GM19467 (cell line): ENCODE measurements at regions not wholly inside any gene's neighbourhood (a gene's known extent, or its start where the extent isn't known, plus 50 kb on each side); places are given as distances from the start of the nearest gene placed in this dataset.

Experiments used
- ATAC-seq: cut with Tn5 transposase; IDR thresholded peaks from one replicate; pipeline ENCODE4 v1.9.1; 2021; ENCODE audit warnings: mild to moderate bottlenecking, moderate library complexity; ENCODE audit not compliant: unreplicated experiment

DNA sequence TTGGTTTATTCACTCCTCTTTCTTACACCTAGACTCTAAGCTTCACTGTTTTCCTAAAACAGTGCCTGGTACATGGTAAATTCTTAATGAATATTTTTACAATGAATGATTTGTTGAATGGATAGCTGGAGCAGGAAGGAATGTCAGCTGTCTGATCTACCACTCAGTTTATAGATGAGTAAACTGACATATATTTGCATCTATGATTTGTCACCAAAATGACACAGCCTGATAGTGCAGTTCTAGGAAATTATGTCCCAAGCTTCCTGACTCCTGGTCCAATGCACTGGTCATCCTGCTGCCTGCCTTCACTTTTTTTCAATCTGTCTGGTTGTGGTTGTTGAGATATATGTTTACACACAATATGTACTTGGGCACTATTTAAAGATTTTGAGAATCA lies 651.7 kb upstream of the WWC1 start:
- ATAC-seq: no peak

DNA sequence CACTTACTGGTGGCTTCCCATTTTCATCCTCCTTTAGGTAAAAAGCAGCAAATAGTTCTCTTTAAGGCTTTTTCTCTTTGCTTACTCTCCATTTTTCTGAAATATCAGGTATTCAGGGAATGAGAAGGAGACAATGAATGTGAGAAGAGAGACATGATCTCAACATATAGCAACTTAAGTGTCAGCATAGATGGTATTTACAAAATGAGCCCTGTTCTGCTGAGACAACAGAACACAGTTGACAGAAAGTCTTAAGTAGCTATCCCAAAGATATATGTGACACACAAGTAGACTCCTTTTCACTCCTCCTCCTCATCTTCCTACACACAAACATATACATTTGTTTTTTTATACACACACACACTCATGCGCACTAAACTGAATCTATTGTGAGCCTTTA lies 649.3 kb upstream of the WWC1 start:
- no peak for ATAC-seq

DNA sequence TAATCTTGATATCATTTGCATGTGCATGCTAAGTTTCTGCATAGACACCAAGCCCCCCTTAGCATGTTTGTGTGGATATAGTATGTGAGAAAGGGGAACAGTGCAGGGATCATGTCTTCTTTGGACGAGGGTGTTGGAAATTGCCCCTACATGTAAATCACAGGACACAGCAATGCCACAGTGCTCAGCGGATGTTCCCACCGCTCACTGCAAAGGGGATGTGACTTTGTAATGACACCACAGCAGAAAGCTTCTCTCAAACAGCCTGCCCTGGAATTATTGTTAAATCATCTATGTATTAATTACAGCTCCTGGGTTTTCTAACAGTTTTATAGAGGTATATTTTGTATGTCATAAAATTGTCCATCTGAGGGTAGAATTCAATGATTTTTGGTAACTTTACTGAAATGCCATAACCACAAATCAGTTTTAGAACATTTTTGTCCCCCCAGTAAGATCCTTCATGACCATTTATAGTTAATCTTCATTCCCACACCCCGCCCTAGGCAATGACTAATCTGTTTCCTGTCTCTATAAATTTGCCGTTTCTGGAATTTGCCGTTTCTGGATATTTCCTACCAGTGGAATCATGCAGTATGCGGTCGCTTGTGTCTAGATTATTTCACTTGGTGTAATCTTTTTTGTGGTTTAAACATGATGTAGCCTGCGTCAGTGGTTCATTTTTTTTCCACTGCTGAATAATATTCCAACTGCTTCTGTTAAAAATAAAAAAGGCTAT lies 648.5 kb upstream of the WWC1 start:
- no peak for ATAC-seq

DNA sequence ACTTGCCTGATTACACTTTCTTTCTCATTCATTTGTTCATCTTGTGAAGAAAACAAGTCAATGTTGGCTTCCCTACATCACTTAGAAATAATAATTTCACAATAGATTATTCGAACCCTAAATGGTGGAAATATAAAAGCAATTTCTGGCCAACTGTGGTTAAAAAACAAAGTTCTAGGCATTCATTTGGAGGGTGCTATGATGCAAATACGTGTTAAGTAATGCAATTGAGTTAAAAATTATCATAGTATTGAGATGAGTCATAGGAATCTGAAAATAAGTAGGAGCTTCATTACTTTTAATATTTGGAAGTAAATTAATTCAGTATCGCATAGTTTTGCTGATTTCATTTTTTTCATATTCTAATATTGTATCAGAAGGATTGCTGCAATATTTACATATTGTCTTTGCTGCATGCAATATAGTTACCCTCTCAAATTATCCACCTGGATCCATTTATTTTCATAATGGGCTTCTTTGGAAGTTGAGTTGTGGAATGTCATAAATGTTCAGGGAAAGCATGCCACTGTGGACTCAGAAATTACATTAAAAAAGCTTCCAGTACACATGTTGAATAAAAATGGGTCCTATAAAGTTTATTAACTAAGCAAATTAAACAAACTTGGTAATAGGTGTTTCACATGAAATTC lies 647.7 kb upstream of the WWC1 start:
- ATAC-seq: no peak

DNA sequence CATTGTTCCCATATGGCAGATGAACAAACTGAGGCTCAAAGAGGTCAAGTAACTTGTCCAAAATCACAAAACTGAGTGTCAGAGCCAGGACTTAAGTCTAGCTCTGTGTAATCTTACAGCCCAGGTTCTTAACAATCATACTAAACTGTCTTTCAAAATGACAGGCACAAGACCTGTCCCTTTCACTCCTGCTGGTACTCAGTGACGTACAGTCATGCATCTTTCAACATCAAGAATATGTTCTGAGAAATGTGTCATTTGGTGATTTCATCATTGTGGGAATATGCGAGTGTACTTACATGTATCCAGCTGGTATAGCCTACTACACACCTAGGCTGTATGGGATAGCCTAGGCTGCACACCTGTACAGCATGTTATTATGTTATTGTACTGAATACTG lies 646.8 kb upstream of the WWC1 start:
- ATAC-seq: no peak

GRCh38 chr5:167649471-167649870 lies 642.0 kb upstream of the WWC1 start:
- ATAC-seq: no peak

- no peak for ATAC-seq
Observed at GRCh38 chr5:167652690-167653089, 638.8 kb upstream of the WWC1 start.

DNA sequence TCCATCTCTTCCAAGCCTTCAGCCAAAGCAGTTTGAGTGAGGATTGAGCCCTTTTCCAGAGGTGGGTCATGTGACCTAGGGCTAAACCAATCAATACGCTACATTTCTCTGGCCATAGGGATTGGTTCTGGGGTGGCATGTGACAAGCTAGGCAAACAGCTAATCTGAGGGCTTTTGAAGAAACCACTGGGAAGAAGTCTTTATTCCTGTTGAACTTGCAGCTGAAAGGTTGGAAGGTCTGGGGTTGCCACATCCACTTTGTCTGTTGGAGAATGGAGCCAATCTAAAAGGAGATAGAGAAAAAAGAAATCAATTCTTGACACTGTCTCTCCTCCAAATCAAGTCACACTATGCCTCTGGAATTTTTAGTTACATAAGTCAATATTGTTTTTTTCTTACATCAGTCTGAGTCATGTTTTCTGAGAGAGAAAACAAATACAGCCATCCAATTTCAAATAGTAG lies 637.8 kb upstream of the WWC1 start:
- ATAC-seq: no peak

DNA sequence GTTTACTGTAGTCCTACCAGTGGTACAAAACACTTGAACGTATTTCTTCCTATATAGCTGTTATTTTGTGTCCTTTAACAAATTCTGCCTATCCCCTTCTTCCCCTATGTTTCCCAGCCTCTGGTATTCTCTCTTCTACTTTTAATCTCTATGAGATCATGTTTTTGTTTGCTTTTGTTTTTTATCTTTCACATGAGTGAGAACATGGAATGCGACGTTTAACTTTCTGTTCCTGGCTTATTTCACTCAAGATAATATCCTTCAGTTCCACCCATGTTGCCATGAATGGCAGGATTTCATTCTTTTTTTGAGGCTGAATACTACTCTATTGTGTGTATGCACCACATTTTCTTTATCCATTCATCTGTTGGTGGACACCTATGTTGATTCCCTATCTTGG lies 634.4 kb upstream of the WWC1 start:
- ATAC-seq: no peak

- no peak for ATAC-seq
Observed at GRCh38 chr5:167658889-167659288, 632.6 kb upstream of the WWC1 start.

GRCh38 chr5:167661605-167662004 lies 629.8 kb upstream of the WWC1 start:
- ATAC-seq: no peak

GRCh38 chr5:167664222-167664804 lies 627.1 kb upstream of the WWC1 start:
- no peak for ATAC-seq

DNA sequence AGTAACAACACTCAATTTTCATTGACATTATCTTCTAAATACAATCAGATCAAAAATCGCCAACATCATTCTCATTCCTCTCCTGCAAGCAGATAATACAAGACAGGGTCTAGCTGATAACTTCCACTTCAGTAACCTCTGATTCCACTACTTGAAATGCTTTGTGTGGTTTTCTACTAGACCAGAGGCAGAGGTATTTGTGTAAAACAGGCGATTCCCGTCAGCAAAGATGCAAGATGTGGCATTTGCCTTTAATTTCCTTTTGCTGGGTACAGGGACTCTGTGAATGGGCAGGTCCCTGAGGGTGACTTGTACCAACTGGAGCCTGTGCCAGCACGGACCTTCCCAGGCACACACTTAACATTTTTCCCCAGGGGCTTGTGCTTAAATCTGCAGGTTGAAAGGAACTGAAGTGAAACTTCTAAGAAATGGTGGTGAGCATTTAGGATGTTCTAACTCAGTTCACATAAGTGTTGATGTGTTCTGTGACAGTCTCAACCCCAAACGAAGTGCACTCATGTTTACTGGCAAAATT lies 625.5 kb upstream of the WWC1 start:
- no peak for ATAC-seq

GRCh38 chr5:167671176-167671575 lies 620.3 kb upstream of the WWC1 start:
- no peak for ATAC-seq

DNA sequence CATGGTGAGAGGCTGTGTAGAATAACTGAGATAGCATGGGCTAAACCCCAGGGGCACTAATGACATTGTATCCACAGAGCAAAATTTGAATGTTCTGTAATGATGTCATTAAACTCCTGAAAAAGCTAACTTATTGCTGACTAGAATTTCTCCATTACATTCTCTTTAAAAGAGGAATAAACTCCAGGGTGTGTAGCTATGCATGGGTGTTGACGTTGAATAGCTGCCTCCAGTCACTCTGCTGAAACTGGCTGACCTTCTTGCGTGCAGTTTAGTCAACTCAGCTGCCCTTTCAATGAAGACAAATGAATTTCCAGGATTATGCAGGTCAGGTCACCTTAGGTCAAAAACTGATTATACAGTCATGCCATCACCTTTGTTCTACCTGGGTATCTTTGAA lies 617.5 kb upstream of the WWC1 start:
- ATAC-seq: no peak

GRCh38 chr5:167678481-167678880 lies 613.0 kb upstream of the WWC1 start:
- no peak for ATAC-seq

GRCh38 chr5:167684251-167684650 lies 607.2 kb upstream of the WWC1 start:
- ATAC-seq: no peak

DNA sequence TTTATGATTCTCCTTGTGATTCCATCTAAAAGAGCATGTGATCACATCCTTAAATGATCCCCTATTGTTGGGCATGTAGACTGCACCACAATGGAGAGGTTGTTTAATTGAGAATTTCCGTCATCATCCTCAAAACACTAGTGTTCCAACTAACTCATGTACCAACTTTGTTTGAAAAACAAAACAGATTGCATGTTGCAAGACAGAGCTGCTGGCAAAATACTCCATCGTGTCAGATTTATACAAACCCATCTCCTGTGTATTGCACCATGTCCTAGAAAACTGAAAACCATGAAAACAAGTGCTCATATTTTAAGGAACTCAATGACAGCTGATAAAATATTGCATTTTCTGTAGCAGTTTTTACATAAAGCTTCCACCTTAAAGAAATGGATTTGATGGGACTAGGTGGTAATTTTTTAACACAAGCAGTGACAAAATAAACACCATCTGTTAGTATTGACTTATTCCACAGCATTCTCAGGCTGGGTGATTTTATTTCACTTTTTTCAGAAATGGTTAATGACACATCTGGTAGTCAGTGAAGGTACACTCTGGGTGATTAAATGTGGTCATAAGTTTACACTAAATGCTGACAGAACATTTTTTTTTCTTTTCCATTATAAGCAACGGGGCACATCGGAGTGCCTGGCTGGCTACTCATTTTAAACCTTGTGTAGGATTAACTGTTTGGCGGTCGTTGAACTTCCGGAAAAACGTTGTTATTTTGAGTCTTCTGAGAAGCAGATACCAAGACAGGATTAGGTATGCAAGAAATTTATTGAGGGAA lies 602.9 kb upstream of the WWC1 start:
- ATAC-seq: no peak

DNA sequence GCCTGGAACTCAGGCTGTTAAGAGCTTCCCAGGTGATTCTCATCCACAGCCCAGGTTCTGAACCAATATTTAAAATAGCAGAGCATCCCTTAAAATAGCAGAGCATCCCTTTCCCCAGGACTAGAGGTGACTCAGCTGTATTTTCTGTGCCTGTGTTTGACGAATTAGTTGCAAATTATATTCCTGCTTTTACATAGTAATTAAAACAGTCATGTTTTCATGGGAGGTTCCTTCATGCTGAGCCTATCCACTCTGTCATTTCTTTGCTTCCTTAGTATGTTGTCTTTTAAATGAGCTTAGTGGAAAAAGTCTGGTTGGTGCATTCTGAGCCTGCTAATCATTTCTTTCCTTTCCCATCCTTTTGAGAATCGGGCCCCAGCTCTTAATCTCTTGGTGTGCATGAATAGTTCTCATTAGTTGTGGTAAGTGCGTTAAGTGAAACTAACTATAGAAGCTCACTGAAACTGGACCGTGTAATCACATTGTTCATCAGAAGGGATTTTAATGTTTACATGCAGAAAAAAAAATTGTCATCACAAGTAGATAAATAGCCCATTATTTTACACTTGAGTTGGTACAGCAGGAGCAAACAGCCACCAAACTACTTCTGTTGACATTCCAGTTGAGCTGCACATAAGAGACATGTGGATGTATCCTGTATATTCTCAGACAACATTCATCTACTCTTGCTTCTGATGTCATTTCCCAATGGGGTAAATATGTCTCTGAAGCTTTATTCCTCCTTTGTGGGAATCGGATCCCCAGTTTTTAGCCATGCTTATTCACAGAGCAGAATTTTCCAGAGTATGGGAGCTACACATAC lies 596.9 kb upstream of the WWC1 start:
- ATAC-seq: no peak

GRCh38 chr5:167696558-167697314 lies 594.7 kb upstream of the WWC1 start:
- ATAC-seq: no peak
